Umbilical cord (tissue), 1 donor: ENCODE measurements at regions not wholly inside any gene's neighbourhood (a gene's known extent, or its start where the extent isn't known, plus 50 kb on each side); places are given as distances from the start of the nearest gene placed in this dataset.

ENCODE experiments used
- DNase-seq: peaks from one replicate; pipeline ENCODE4 v3.0.0-alpha.2; 2015; ENCODE audit warnings: low spot score

DNA sequence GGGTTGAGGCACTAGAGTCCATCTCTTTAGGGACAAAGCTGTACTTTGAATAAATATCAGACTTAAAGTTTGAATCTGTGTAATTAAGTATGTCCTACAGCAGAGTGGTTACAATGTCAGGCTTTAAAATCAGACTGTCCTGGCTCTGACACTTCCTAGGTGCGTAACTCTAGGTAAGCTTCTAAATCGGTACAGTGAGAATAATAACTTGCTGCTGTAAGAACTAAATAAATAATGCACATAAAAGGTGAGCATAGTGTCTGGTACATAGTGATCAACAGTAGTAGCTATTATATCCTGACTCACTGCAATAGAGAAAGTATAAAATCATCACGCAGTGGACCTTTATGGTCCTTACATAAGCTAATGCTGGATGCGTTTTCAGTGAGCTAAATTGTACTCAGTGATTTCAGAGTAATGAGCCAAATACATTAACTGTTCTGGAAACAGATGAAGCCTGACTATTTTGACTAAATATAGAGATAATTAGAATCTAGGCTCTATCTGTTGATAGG, 72.2 kb upstream of the PDK4 start:
- no peak for DNase-seq

DNA sequence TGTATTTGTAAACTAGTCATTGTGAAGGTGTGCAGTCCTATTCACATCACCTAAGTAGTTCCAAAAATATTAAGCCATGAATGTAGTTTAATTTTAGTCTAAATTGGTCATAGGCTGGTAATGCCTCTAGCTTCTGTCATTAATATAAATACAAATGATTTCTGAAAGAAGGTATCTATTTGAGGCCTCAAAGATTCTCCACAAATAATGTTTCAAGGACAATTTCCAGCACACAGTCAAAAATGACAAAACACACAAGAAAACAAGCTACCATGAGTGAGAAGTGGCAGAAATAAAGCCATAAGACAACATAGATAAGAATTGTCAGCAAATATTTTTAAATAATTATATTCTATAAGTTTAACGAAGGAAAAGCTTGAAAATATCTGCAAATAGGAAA, 66.7 kb upstream of the PDK4 start:
- DNase-seq, result no peak

DNA sequence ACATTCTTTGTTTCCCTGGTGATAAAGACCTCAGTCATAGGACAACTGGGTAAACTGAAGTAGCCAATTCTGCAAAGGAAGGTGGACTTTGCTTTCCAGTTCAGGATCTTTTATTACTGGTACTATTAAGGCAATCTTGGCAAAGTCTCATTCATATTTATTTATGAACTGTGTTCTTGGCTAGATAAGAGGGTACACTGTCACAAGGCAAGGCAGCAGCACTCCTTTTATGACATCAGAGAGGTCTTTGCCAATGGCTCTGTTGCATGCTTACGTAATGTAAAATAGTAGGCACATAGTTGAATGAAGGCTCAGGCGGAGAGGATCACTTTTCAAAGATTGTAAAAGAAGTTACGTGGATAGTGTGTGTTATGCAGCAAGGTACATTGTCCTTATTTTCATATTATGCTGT, 63.7 kb upstream of the PDK4 start:
- no peak for DNase-seq

DNA sequence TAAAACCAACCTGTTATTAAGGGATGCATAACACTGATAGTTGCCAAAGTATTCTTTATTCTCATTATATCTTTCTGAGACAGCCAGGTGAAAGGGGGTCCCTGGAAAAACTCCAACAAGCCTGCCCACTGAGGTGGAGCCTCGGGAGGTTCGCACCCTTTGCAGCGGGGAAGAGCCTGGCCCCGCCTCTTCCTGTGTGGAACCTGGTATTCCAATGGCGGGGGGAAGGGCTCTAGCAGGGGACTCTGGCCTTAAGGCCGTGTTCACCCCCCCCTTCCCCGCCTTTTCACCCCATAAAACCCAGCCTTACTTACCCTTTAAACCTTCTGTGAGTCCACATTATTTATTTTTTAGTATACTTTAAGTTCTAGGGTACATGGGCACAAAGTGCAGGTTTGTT, 62.4 kb upstream of the PDK4 start:
- DNase-seq, result no peak

DNA sequence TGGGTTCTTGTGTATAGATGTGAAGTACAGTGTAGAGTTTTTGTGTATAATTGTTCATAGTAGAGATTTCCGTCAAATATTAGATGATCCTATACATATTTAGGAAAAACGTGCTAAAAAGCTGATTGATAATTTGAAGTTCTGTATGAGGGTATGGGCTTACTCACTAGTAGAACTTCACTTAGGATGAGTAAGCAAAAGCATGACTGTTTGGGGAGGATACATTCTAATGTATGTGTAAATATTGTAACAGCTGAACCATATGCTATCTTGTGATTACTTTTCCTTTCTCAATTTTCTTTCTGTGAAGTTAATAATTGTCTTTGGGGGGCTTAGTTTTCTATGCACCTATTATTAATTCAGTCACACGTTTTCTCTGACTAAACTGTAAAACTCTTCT, 53.2 kb upstream of the PDK4 start:
- no peak for DNase-seq

DNA sequence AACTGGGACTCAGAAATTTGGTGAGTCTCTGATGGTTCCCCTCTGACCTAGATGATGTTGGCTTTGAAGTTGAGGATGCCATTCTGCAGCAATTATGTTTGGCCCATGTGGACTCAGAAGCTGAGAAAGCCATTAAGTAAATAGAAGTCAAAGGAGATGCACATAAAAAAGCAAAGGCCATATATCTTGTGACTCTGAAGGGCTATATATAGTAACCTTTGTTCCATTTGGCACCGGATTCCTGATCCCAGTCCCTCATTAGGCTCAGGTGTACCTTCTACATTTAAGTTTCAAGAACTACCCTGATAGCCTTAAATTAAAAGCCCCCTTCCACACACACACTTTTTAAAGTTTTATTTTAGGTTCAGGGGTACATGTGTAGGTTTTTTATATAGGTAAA, 50.0 kb upstream of the PDK4 start:
- no peak for DNase-seq
